GM12874 (cell line): ENCODE measurements at regions not wholly inside any gene's neighbourhood (a gene's known extent, or its start where the extent isn't known, plus 50 kb on each side); places are given as distances from the start of the nearest gene placed in this dataset.

Source experiments
- CTCF ChIP-seq: IDR thresholded peaks from 2 replicates; pipeline ENCODE4 v1.5.1; 2011; ENCODE audit warnings: low read depth, mild to moderate bottlenecking, control low read depth, low read length, moderate library complexity; ENCODE audit not compliant: insufficient read depth

- TF ChIP-seq CTCF = no peak
Measured at GRCh38 chr20:51104960-51105920, 82.3 kb upstream of the KCNG1 start.

- no peak for TF ChIP-seq CTCF
Measured at GRCh38 chr20:51100617-51101016, 77.7 kb upstream of the KCNG1 start.

- TF ChIP-seq CTCF = no peak
Measured at GRCh38 chr20:51098284-51098810, 75.4 kb upstream of the KCNG1 start.

GRCh38 chr20:51097351-51098120, 74.6 kb upstream of the KCNG1 start:
- no peak for TF ChIP-seq CTCF

- TF ChIP-seq CTCF = no peak
Measured at GRCh38 chr20:51096582-51097267, 73.8 kb upstream of the KCNG1 start.

GRCh38 chr20:51095633-51096521, 73.0 kb upstream of the KCNG1 start:
- TF ChIP-seq CTCF = no peak
